ENCODE measurements at regions not wholly inside any gene's neighbourhood (a gene's known extent, or its start where the extent isn't known, plus 50 kb on each side); places are given as distances from the start of the nearest gene placed in this dataset.
"Not testable (repeated sequence)": the region's sequence is repeated elsewhere in the genome, so short reads cannot be mapped to it uniquely, and the experiment has no call there.

DNA sequence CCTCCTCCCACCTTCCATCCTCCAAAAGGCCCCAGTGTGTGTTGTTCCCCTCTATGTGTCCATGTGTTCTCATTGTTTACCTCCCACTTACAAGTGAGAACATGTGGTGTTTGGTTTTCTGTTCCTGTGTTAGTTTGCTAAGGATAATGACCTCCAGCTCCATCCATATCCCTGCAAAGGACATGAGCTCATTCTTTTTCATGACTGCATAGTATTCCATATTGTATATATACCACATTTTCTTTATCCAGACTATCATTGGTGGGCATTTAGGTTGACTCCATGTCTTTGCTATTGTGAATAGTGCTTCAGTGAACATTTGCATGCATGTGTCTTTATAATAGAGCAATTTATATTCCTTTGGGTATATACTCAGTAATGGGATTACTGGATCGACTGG, 333.0 kb downstream of the BTBD3 start:
- TF ChIP-seq, protein P1, sequence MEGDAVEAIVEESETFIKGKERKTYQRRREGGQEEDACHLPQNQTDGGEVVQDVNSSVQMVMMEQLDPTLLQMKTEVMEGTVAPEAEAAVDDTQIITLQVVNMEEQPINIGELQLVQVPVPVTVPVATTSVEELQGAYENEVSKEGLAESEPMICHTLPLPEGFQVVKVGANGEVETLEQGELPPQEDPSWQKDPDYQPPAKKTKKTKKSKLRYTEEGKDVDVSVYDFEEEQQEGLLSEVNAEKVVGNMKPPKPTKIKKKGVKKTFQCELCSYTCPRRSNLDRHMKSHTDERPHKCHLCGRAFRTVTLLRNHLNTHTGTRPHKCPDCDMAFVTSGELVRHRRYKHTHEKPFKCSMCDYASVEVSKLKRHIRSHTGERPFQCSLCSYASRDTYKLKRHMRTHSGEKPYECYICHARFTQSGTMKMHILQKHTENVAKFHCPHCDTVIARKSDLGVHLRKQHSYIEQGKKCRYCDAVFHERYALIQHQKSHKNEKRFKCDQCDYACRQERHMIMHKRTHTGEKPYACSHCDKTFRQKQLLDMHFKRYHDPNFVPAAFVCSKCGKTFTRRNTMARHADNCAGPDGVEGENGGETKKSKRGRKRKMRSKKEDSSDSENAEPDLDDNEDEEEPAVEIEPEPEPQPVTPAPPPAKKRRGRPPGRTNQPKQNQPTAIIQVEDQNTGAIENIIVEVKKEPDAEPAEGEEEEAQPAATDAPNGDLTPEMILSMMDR (IDR thresholded peaks at IDR 0.05; ENCODE audit: borderline replicate concordance, extremely low read depth, low read length, poor library complexity, severe bottlenecking) = not testable (repeated sequence)
- not testable (repeated sequence) for TF ChIP-seq EZH2 (IDR thresholded peaks at IDR 0.05; ENCODE audit: borderline replicate concordance, low read depth, low read length, severe bottlenecking)
